Left hindlimb (tissue), 1 donor: ENCODE measurements at regions not wholly inside any gene's neighbourhood (a gene's known extent, or its start where the extent isn't known, plus 50 kb on each side); places are given as distances from the start of the nearest gene placed in this dataset.
"Not testable (repeated sequence)": the region's sequence is repeated elsewhere in the genome, so short reads cannot be mapped to it uniquely, and the experiment has no call there.

ENCODE experiments used
- DNase-seq: peaks from one replicate; pipeline ENCODE4 v3.0.0-alpha.2; 2018

DNA sequence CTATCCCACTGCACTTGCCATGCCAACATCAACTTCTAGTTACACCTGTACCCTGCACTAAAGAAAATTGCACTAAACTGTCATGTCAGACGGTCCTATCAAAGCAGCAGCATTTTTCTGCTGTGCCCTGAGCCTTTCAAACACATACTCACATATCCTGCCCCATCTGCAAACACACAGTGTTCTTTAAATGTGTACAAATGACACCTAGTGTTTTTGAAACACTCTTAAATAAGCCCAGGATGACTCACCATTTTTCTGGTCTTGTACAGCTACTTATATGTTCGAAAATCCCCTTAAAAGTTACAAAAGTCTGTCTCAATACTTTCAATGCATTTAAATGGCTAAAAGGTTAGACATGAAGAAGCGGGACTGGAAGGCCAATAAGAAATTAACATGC is 346.7 kb upstream of the PPARGC1A start:
- DNase-seq, result no peak

DNA sequence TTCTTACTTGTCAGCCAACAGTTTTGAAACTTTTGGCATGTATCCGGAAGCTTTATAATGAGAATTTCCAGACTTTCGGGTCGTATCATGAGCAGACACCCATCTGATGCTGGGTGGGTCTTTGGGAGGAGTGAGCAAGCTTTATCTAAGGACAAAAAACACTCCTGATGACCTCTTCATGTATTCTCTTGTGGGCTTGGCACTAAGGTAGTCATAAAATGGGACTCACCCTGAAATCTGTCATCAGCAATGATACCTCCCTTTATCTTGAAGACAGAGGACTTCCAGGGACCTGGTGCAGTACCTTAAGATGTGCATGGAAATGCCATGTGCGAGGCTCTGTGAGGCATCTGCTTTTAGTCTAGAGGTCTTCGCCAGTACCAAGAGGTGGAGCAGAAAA is 346.3 kb upstream of the PPARGC1A start:
- no peak for DNase-seq

- no peak for DNase-seq
These were observed 345.8 kb upstream of the PPARGC1A start for GRCh38 chr4:24235618-24236017.

- no peak for DNase-seq
These were observed 344.5 kb upstream of the PPARGC1A start for GRCh38 chr4:24234288-24234848.

DNA sequence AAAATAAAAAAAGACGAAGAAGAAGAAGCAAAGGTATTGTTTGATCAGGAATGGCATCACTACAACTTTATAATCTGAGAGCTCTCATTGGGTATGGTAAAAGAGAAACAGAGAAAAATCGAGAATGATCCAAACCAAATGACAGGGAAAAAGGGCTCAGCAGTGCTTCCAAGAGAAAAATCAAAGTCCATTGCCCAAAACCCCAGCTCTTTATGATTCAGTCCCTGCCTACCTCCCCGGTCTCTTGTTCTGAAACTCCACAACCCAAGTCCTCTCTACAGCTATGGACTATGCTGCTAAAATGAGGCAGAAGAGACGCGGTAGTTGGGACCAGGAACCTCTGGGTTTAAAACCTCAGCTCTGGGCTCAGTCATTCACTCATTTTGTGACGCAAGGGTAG is 341.1 kb upstream of the PPARGC1A start:
- no peak for DNase-seq

DNA sequence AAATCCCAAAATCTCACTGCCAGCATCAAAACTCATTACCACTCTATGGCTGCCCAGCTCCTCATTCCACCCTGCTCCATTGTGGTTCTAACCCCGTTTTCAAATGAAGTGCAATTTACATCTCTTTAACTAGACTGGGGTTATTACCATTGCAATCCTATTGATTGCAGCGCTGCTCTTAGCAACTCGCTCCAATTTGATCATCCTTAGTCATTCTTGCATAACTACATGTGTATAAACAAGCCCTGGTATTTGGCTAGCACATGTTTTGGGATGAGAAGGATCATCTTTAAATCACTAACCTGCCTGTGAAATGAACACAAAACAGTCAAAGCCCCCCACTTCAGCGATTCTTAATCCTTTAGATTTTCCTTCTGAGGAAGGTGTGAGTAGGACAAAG is 340.1 kb upstream of the PPARGC1A start:
- DNase-seq, result no peak

DNA sequence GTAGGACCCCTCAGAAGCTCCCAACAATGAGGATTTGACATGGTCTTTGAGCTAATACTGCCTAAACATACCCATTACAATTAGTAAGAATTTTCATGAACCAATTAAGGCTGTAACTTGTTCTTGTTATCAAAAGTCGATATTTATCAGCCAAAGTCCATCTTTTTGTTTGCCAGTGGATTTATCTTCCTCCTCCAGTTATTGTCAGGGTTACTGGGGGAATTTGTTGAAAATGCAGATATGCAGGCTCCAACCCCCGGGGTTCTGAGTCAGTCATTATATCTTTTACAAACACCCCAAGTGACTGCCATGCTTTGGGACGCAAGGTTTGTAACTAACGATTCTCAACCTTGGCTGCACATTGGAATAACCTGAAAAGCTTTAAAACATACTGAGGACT is 338.8 kb upstream of the PPARGC1A start:
- DNase-seq, result no peak

- no peak for DNase-seq
These were observed 336.8 kb upstream of the PPARGC1A start for GRCh38 chr4:24226667-24227066.

GRCh38 chr4:24226023-24226422 is 336.2 kb upstream of the PPARGC1A start:
- peak; percentile 41 for DNase-seq

GRCh38 chr4:24224446-24224845 is 334.6 kb upstream of the PPARGC1A start:
- no peak for DNase-seq

GRCh38 chr4:24219209-24219608 is 329.4 kb upstream of the PPARGC1A start:
- DNase-seq, result no peak

- DNase-seq, result no peak
These were observed 328.7 kb upstream of the PPARGC1A start for GRCh38 chr4:24218566-24218965.

- DNase-seq, result no peak
These were observed 324.9 kb upstream of the PPARGC1A start for GRCh38 chr4:24214796-24215195.

GRCh38 chr4:24213961-24214360 is 324.1 kb upstream of the PPARGC1A start:
- no peak for DNase-seq

DNA sequence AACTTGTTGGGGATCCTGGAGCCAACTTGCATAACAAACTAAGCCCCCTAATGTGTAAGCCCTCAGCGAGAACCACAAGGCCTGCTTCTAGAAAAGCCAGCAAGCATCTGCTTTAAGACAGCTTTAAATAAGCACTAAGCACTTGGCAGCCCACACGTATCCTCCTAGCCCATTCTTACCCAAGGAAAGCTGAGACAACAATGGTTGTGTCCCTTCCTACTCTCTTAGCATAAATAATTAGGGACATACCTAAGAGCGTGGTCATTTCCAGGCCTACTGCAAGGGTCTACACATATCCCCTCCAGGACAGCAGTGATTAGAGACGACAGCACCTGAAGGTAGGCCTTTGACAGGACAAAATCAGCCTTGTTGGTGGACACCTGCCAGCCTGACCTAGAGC is 322.8 kb upstream of the PPARGC1A start:
- no peak for DNase-seq

GRCh38 chr4:24211856-24212255 is 322.0 kb upstream of the PPARGC1A start:
- DNase-seq, result no peak

GRCh38 chr4:24210332-24210902 is 320.6 kb upstream of the PPARGC1A start:
- no peak for DNase-seq

DNA sequence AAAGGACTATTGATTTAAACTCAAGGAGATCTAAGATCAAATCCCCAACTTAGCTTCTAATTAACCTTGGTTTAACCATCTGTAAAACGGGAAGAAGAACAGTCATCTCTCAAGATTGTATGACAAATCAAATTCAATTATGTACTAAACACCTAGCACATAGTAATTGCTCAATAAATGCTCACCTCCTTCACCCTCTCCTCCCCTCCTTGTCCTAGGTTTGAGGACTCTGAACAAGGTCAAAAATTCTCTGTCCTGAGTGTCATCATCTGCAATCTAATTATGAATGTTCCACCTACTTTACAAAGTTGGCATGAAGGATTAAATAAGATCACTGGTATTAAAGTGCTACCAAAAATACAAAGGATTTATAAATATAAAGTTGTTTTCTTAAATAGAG is 320.1 kb upstream of the PPARGC1A start:
- no peak for DNase-seq

GRCh38 chr4:24209131-24209530 is 319.3 kb upstream of the PPARGC1A start:
- no peak for DNase-seq

DNA sequence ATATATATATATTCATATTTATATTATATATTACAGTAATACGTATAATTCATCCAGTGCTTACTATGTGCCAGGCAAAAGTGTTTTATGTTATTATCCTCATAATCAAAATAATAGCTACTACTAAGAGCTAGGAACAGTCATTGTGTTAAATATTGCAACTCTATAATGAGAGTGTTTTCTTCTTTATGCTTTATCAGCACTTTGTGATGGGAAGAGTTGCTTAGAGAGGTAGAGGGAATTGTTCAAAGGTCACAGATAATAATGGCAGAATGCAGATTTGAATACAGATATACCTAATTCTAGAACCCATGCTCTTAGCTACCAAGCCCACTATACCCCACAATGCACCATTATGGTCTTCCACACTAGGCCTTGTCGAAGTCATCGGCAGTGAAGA is 318.8 kb upstream of the PPARGC1A start:
- no peak for DNase-seq

GRCh38 chr4:24204708-24205107 is 314.9 kb upstream of the PPARGC1A start:
- not testable (repeated sequence) for DNase-seq

DNA sequence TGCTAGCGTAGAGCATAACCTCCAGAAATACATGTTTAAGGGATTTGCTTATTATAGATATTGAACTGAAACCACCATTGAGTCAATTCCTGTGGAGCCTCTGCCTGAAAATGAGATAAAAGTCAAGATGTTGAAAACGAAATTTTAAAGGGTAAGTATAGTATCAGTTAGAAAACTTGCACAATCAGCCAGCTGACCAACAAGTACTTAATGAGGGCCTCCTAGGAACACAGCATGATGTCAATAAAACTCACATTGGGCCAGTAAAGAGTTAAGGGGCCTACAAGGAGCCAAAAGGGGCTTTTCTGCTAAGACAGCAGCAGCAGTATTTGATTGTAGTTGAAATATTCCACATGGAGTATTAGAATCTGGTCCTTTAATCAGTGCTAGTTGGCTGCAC is 314.1 kb upstream of the PPARGC1A start:
- DNase-seq, result no peak

DNA sequence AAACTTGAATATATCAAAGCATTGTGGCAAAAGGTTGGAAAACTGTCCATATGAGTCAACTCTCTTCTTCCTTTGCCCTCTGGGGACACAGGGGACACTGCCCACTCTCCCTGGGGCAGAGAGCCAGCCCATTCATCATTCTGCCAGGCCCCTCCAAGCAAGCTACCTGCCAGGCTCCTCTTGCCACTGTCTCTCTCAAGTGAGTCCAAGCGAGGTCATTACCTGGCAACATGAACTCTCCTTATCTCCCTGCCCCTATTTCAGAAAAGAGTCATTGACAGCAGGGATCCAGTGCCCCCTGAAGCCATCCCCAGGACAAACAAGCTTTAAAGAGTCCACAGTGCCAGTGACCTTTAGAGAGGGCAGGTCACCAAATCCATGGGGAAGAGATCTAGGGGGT is 312.7 kb upstream of the PPARGC1A start:
- no peak for DNase-seq

DNA sequence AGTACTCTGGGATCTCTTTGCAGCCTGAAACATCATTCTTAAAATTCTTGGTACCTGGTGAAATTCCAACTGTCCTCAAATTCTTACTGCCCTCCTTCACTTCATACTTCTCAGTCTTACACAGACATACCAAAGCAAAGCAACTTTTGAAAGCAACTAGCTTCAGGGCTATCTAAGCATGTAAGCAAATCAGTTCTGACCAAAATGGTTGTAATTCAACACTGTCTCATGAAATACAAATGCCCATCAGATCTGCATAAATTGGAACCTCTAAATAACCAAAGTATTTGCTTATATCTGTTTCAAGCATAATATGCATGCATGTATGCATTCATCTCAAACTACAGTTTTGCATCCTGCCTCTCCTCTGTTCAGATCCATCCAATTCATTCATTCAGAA is 308.1 kb upstream of the PPARGC1A start:
- no peak for DNase-seq

DNA sequence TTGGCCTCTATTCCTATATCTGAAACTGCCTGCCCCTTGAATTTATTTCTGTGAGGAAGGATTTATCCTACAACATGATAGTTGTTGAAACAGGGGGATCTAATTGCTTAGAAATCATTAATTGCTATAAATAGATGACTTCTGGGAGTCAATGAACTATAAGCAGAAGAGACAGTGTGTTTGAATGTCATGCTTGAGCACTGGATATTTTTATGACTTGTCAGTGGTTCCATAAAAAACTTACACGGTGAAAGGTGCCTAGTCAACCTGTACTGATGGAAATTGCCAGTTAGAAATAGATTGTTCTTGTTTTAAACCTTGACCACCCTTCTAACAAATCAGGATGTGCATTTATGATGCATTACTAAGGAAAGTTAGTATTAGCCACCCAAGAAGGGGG is 306.9 kb upstream of the PPARGC1A start:
- no peak for DNase-seq
